CD1c-positive myeloid dendritic cell (primary cell): ENCODE measurements at regions not wholly inside any gene's neighbourhood (a gene's known extent, or its start where the extent isn't known, plus 50 kb on each side); places are given as distances from the start of the nearest gene placed in this dataset.

Experiments
- DNase-seq: peaks from one replicate; pipeline ENCODE4 v3.0.0-alpha.2; 2016; ENCODE audit errors: extremely low spot score

DNA sequence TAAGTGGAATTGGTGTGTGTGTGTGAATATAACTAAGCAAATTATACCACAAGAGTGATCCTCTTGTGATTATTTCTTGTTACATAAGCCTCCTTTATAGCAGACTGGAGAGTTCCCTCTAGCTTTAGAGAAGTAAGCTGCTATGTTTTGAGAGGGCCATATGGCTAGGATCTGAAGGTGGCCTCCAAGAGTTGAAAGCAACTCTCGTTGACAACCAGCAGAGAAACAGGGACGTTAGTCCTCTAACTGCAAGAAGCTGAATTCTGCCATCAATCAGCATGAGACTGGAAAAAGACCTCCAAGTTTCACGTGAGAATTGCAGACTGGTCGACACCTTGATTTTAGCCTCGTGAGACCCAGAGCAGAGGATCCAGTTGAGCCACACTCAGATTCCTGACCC lies 278.5 kb upstream of the ZNF717 start:
- no peak for DNase-seq

DNA sequence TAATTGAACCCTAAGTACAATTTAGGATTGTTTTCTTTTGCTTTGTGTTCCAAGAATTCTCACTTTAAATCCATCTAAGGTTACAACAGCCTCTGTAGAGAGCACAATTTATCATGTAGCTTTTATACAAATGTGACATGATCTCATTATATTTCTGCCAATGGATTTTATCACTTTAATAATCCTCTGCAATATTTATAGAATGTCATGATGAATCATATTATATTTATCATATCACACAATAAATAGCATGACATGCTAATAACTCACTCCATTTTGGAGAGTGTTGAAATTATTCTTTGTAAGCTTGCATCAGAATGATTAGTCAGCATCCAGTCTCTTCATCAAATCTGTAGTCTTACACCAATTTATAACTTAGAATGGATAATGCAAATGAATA lies 280.6 kb upstream of the ZNF717 start:
- DNase-seq, result no peak

DNA sequence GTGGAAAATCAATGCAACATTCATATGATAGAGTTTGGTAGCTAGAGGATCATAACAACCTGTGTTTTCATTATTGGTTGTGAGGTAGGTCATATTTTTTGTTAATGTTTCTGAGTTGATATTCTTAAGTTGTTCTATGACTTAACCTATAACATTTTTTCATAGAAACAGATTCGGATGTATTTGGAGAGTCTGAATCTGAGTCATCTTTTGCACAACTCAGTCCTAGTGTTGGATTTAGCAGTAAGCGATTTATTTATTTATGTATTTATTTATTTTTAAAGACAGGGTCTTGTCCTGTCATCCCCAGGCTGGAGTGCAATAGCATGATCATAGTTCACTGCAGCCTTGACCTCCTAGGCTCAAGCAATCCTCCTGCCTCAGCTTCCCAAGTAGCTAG lies 292.8 kb upstream of the ZNF717 start:
- DNase-seq, result no peak

DNA sequence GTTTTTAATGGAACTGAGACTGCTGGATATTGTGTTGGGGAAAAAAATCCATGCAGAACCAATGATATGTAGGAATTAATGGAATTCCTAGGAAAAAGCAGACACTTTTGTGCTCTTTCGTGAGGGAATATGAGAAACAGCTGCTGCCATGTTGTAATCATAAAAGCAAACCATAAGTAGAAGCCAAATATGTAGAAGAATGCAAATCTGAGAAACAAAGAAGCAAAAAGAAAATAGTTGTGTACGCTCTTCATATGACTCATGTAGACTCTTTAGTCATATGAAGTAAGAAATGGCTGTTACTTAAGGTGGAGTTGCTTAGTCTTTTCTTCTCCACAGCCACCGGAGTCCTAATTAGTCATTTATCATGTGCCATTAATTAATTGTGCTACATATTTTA lies 298.6 kb upstream of the ZNF717 start:
- DNase-seq, result no peak

DNA sequence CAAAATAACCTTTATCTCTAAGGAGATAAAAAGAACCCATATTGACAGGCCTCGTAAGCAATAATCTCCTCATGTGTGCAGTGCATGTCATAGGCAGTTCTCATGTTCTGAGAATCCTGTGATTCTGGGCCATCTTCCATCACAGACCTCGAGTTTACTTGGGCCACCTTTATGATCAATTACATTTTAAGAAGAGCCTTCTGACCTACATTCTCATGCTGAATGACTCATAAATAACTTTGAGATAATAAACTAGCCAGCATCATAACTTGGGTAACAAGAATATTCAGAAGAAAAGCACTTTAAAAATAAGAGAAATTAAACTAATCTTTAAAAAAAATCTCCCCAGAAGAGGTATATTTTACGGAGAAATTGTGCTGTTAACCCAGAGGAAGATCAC lies 310.7 kb upstream of the ZNF717 start:
- no peak for DNase-seq

DNA sequence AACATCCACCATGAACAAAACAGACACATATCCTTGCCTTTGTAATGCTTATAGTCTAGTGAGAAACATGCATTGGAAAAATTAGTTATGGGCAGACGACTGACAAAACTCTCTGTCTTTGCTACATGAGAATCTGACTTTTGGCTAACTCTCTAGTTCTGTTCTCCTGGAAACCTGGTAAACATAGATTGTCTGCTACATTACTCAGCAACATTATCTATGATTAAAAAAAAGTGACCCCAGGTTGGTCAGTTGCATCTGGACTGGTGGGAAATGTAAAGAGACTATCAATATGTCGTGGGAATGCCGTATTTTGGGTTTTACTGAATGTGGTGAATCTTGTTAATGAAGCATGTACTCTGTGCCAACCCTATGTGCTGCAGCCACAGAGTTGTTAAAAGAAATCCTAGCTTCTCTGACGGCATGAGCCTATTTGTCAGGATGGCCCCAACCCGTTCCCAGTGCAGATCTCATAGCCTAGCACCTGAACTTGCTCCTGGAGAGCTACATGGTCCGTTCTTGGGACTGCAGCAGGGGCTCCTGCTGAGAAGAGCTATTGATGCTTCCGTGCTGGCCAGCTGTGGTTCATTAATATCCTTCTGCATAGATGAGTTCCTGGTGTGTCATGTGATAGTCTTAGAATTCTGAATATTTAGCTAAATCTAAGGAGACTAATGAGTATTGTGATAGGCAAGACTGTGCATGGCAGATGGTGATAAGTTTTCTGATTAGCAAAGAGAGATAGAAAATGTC lies 311.7 kb upstream of the ZNF717 start:
- no peak for DNase-seq

DNA sequence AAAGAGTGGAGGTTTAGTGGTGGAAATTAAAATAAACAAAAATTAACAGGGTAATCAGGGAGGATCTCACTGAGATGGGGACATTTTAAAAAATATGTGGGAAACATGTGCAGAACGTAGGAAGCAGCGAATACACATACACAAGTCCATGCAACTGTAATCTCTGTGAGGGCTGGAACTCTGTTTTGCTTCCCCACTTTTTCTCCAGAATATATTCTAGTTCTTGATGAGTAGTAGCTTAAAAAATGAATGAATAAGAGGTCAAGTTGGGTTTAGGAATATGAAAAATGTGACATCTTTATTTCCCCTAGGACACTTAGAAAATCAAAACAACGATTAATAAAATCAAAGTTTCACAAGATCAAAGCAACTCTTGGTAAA lies 312.2 kb upstream of the ZNF717 start:
- no peak for DNase-seq

DNA sequence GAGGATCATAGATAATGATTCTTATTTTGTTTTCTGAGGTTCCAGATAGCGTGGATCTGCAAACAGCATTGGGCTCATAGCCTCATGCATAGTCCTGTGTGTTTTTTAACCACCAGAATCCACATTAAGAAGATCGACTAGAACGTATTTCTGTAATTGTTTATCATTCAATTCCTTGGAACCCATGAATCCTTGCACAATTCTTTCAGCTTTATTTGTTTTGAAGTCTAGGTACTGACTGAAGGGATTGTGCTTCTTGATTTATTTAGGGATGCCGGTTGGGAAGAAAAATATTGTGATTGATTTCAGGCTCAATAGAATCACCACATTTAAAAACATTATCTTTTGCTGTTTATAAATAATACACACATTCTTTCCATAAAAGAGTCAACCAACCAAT lies 314.6 kb upstream of the ZNF717 start:
- no peak for DNase-seq

DNA sequence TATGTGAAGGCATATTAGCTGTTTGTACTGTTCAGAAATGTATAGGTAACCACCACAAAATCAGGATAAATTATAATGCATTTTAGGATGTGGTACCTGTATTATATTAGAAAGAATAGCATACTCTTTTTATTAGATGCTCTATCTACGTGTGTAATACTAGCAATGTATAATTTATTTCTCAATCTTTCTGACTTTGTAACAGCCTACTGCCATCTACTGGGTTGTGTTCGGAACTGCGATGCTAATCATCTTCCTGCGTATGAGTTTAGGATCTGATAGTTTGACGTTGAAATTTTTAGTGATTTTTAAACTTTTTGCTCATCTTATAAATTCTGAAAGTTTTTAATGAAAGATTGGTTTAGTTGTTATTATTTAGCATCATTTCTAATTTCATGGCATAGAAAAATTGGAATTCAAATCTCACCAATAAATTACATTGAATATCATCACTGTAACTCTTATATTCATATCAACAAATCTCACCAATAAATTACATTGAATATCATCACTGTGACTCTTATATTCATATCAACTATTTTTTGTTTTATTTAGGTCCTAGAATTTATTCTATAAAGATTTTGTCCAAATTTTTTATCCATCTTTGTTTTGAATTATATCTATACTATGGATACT lies 322.7 kb upstream of the ZNF717 start:
- peak; percentile 1 for DNase-seq

DNA sequence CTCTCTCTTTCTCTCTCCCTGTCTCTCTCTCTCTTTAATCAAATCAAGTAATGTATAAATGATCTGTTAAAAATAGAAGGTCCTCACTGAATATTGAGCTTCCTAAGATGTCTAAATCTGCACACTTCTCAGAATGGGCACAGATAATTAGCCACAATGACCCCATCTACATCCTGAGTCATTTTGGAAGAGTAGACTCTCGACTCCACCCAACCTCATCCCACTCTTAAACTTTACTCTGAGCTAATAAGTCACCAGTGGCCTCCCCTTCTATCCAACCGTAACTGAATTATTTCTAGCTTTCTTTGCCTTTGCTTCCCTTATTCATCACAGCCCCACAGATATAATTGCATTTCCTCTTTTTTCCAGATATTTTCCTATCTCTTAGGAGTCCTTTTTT lies 326.5 kb upstream of the ZNF717 start:
- DNase-seq, result no peak

DNA sequence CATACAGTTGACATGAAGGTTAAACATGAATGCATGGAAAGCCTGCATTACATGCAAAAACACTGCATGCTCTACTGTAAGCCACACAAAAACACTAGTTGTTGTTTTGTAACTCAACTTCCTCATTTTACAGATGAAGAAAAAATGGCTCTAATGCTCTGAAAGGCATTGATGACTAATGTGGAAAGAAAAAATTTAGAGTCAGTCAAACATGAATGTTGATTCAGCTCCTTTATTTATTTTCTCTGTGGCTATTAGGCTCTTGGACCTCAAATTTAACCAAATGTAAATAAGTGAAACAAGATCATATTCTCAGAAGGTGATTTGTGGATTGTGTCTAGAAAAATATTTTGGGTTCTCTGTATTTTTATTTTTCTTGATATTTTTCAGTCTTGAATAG lies 336.7 kb upstream of the ZNF717 start:
- no peak for DNase-seq

DNA sequence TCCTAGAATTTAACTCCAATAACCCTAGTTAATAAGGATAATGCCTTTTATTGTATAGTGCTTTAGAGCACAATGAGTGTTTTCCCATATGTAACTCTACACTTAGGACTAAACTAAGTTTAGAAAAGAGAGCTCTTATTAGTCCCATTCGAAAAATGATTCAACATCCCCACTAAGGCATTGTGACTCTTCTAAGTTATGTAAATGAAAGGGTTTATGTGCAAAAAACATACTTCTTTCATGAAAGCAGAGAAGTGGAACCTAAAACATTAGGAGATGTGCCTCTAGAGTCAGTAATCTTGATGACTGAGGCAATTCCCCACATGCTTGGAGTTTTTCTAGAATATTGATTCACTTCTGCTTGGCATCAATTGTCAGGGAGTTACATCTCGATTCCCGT lies 344.1 kb upstream of the ZNF717 start:
- no peak for DNase-seq

DNA sequence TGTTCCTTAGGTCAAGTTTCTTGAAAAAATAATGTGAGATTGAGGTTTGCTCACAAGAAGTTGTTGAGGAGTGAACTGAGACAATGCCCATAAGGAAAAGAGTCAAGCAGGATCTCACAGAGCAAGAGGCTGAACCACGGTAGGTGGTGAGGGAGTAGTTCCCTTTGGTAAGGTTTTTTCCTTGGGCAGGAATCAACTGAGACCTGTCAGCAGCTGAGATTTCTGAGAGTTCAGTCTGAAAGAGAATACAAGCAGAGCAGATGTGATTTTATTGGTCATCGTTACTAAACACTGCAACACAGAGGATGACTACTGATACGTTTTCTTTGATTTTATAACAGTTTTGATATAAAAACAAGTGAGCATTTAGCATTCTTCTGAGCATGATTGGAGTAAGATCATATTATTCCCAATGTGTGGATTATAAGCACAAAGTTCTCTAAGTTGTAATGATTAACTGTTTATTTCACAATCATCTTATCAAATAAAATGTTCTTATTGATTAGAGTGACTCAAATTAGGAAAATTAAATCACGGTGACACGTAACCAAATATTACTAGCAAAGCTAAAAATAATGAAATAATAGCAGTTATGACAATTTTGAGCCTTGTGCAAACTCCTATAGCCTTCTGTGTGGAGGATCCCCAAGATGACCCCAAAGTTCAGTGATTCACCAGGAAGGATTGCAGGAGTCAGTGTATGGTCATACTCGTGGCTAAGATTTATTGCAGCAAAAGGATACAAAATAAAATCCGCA lies 346.2 kb upstream of the ZNF717 start:
- DNase-seq, result no peak

DNA sequence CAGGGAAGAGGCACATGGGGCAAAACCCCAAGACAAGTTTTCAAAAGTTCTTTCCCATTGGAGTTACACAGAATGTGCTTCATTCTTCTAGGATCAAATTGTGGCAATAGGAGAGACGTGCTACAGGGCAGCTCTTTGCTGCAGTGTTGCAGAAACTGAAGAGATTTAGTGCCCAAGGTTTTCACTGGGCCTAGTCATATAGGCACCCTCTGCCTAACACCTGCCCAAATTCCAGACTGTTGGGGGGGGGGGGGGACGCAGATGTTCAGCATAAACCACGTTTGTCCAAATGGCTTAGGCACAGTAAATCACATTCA lies 346.8 kb upstream of the ZNF717 start:
- DNase-seq, result no peak

DNA sequence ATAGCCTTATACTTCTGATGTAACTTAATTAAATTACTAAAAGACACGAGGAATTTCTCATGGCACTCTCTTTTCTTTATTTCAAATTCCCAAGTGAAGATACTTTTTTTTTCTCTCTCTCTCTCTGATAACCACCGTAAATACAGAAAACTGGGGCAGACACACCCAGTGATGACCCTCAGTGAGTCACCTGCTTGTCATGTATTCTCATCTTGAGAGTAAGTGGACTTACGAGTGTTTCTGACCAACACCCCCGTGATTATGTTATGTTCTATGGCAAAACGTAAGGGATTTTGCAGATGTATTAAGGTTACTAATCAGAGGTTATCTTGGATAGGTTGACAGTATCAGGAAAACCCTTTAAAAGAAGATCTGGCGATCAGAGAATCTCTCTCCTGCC lies 348.8 kb upstream of the ZNF717 start:
- DNase-seq, result no peak

DNA sequence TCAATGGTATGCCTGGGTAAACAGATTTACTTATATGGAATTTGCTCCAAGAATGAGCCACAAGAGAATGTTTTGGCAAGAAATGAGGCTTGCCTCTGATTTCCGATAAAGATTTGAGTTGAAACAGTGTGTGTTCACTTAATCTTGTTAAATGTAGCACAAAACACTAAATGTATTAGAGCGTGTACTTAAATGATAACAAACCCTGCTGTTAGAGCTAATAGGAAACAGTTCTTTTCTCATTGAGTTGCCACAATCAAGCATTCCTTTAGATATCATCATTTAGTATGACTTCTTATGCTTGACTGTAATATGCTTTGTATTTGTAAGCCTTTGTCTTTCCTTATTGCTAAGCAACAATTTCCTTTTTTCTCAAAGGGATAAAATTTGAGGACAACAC lies 353.6 kb upstream of the ZNF717 start:
- no peak for DNase-seq

DNA sequence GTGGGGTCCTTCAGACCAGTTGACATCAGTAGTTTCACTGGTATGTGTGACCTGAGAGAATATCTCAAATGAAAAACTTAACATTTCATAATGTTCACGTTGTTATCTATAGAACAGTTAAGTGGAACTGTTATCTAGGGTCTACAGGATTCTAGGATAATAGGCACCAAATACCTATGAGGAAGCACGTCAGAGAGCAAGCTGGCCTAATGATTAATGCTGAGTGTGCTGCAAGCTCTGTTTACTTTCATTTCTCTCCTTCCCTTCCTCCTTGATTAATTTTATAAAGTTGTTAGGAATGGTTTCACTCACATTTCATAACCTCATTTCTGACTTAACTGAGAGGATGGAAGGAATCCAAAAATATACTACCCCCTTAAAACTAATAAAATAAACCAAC lies 362.5 kb upstream of the ZNF717 start:
- no peak for DNase-seq

DNA sequence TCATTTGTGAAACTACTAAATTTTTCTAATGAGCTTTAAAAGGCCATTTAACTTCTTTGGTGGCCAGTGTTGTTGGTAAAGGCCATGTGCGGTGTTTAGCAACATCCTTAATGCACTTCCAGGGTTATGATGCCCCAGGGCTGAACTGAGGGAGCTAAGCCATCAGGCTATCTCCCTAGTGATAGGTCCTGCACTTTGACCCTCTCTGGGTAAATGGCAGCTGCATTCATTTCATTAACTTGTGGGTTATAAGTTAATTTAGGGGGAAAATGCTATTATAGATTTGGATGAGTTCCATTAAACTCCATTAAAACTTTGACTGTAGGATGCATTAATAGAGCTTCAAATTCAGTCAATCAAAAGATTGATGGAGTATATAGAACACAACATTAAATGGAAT lies 366.7 kb upstream of the ZNF717 start:
- DNase-seq, result no peak

DNA sequence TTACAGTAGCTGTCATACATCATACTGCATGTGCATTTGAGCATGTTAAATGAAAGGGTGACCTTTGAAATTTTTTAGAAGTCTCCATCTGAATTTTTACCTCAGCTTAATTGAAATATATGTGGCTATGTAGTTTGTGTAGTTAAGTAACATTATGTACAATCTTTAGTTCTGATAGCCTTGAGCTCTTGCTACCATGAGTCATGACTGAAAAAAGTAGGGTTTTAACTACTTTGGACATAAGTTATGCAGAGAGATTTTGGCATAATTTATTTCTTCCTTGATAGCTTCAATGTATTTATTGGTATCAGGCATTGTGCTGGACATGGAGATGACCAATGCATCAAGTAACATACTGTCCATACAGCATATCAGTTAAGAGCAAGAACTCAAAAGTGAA lies 376.5 kb upstream of the ZNF717 start:
- no peak for DNase-seq

DNA sequence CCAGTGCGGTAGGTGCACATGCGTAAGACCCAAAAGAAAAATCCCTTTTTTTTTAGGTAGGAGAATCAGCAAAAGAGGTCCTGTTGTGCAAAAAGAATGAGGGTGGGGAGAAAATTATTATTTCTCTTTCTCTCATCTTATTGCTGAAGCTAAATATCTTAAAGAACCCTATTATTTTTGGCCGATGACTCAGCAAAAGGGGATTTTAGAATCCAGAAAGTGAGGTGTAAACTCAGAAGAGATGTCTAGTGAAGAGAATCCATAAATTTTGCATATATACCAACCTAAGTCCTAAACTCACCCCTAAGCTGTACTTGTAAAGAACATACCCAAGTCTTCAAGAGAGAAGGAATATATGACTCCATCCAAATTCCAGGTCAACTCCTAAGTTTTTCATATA lies 386.3 kb upstream of the ZNF717 start:
- no peak for DNase-seq

DNA sequence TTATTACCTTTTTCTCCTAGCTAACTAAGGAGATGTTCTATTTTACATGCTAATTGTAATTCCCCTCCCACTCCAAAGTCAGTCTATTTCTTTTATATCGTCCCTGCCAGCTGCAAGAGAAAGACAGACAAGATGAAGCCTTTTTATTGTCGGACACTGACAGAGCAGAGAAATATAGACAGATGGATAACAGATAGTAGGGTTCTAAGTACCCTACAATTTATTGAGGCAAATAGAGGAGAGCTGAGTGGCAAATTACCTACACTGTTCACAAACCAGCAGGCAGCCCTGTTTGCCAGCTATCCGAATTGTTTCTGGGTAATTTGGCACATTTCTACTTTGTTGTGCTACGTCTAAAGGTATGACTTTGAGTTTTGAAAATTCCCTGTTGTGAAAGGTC lies 392.3 kb upstream of the ZNF717 start:
- DNase-seq, result no peak

DNA sequence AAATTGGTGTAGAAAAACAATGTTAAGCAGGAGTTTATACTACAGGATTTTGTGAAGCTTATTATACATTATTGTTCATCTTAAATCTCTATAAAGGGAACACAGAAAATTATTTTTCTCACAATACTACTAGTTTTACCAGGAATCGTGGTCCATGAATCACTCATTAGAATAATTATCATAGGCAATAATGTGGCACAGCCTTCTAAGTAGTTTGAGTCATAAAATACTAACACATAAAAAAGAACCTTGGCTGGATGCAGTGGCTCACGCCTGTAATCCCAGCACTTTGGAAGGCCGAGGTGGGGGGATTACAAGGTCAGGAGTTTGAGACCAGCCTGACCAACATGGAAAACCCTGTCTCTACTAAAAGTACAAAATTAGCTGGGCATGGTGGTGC lies 393.1 kb upstream of the ZNF717 start:
- no peak for DNase-seq

DNA sequence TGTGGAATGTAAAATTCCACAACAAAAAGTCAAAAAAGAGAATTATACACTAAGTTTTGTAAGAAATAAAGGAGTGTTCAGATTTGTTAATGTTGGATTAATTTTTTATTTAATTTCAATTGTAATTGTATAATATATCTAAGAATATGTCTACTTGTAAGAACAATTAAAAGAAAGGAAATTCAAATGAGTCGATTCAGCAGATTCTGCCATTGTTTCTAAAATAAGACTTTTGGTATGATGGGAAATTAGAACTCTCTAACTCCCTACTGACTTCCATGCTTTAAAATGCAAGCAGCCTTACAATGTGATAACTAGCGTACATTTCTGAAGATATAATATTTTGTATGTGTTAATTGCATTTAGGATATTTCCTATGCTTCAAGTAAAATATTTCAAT lies 395.9 kb upstream of the ZNF717 start:
- DNase-seq, result no peak
